K562 (cell line): ENCODE measurements at regions not wholly inside any gene's neighbourhood (a gene's known extent, or its start where the extent isn't known, plus 50 kb on each side); places are given as distances from the start of the nearest gene placed in this dataset.

Experiments
- ATAC-seq: fragments of 200-7000 bp; cut with Tn5 transposase; 3 replicates; pipeline ENCODE4 v1.9.1; 2020; ENCODE audit warnings: moderate library complexity
- BruUV-seq: library from RNA; stranded (reverse); fragments of 400-500 nt; replicated peaks from 2 replicates; lab custom pipeline; 2021; lab: Mats Ljungman, UMichigan
- CTCF ChIA-PET: fragments of 300-600 bp; formaldehyde crosslinking; extraction: SDS; loops from one replicate; lab custom pipeline; 2021; ENCODE audit warnings: low intra/inter-chr PET ratio; lab: Yijun Ruan, JAX
- POLR2A ChIA-PET: fragments of 300-600, 350-650 bp; sonication (Branson Sonifier 250); formaldehyde crosslinking; extraction: SDS; loops from one replicate; lab custom pipeline; 2021; ENCODE audit warnings: antibody characterized with exemption, inconsistent platforms; lab: Yijun Ruan, JAX
- DNase-seq, 4 experiments: peaks; one replicate each; pipeline versions ENCODE4 v3.0.0 to v3.0.0-alpha.2; 2011 to 2018; ENCODE audit warnings: low spot score in 3 of 4, mixed read lengths in 3 of 4; ENCODE audit errors: extremely low read depth in 1 of 4
- FAIRE-seq: peaks from 2 replicates; lab custom pipeline; 2011; peaks lifted over from hg19 to GRCh38; lab: Jason Lieb, UNC
- H2AFZ ChIP-seq: 2 replicates; pipeline ENCODE4 v1.6.0; 2011; ENCODE audit warnings: low read depth, low read length, control low read depth, inconsistent platforms
- H3K27ac ChIP-seq: fragments of 200-600 bp; 3 replicates; pipeline ENCODE4 v1.8.0; 2011; ENCODE audit warnings: low read depth, mild to moderate bottlenecking, control low read depth, inconsistent platforms, low read length, moderate library complexity, mixed read lengths; ENCODE audit errors: extremely low read depth
- H3K27me3 ChIP-seq, 2 experiments: fragments of 300-600 bp in 1 of 2; 2 replicates in 1 of 2; 3 replicates in 1 of 2; pipeline versions ENCODE4 v1.6.0 to v1.8.0; 2011; ENCODE audit warnings: inconsistent platforms in 2 of 2, low read length in 2 of 2, mild to moderate bottlenecking in 1 of 2, mixed read lengths in 1 of 2, moderate library complexity in 1 of 2; ENCODE audit not compliant: control insufficient read depth in 2 of 2, insufficient read depth in 2 of 2
- H3K36me3 ChIP-seq: fragments of 300-600 bp; 3 replicates; pipeline ENCODE4 v1.8.0; 2011; ENCODE audit warnings: mild to moderate bottlenecking, low read length, inconsistent platforms; ENCODE audit not compliant: control insufficient read depth, insufficient read depth
- H3K4me1 ChIP-seq, 2 experiments: fragments of 200-600 bp in 1 of 2; replicated peaks in 1 of 2; 2 replicates in 1 of 2; 3 replicates in 1 of 2; pipeline versions ENCODE4 v1.5.1 to v1.8.0; 2011; ENCODE audit warnings: inconsistent platforms in 2 of 2, low read length in 2 of 2, mild to moderate bottlenecking in 1 of 2, mixed read lengths in 1 of 2, moderate library complexity in 1 of 2; ENCODE audit not compliant: control insufficient read depth in 2 of 2, insufficient read depth in 2 of 2
- H3K4me2 ChIP-seq: 2 replicates; pipeline ENCODE4 v1.6.1; 2011; ENCODE audit warnings: low read length, control low read depth, inconsistent platforms, mixed read lengths; ENCODE audit not compliant: insufficient read depth
- H3K4me3 ChIP-seq: fragments of 200-600 bp; sonication (generic), shearing (Covaris generic); 2 replicates; pipeline ENCODE4 v1.5.1; 2016; ENCODE audit warnings: control low read depth, inconsistent platforms
- H3K79me2 ChIP-seq: fragments of 200-600 bp; 3 replicates; pipeline ENCODE4 v1.8.0; 2011; ENCODE audit warnings: low read length, inconsistent platforms; ENCODE audit not compliant: control insufficient read depth, insufficient read depth
- H3K9ac ChIP-seq, 2 experiments: 2 replicates each; pipeline versions ENCODE4 v1.6.0 to v1.6.1; 2011; ENCODE audit warnings: low read depth in 2 of 2, low read length in 2 of 2, control low read depth in 1 of 2, inconsistent platforms in 1 of 2, mild to moderate bottlenecking in 1 of 2, mixed read lengths in 1 of 2; ENCODE audit not compliant: insufficient read depth in 1 of 2
- H3K9me1 ChIP-seq: one replicate; pipeline ENCODE4 v1.6.0; 2011; ENCODE audit warnings: inconsistent platforms, mild to moderate bottlenecking, low read length, moderate library complexity; ENCODE audit not compliant: control insufficient read depth, insufficient read depth
- H3K9me3 ChIP-seq: replicated peaks from 2 replicates; pipeline ENCODE4 v1.5.1; 2011; ENCODE audit warnings: low read depth, low read length, inconsistent platforms; ENCODE audit not compliant: control insufficient read depth, insufficient read depth
- H4K20me1 ChIP-seq: replicated peaks from 2 replicates; pipeline ENCODE4 v1.6.1; 2011; ENCODE audit warnings: low read length, inconsistent platforms, mixed read lengths; ENCODE audit not compliant: control insufficient read depth, insufficient read depth
- CEBPZ ChIP-seq: fragments of 150-350 bp; IDR thresholded peaks from 2 replicates; pipeline ENCODE4 v1.6.1; 2014; ENCODE audit warnings: low read depth, mild to moderate bottlenecking, low read length, borderline replicate concordance
- CREB3 ChIP-seq: fragments of 450-650 bp; conservative IDR thresholded peaks from 2 replicates; pipeline ENCODE4 v1.6.1; 2016; ENCODE audit warnings: missing genetic modification characterization, low read depth, mild to moderate bottlenecking, missing compliant biosample characterization, moderate library complexity
- CREBBP ChIP-seq: IDR thresholded peaks from one replicate; pipeline ENCODE4 v1.6.1; 2012; ENCODE audit warnings: low read depth, mild to moderate bottlenecking, control low read depth, inconsistent platforms, low read length
- E4F1 ChIP-seq: fragments of 250-450 bp; sonication (Bioruptor Pico); IDR thresholded peaks from 2 replicates; pipeline ENCODE4 v1.5.0; 2021; ENCODE audit warnings: mild to moderate bottlenecking, borderline replicate concordance
- ETV5 ChIP-seq: sonication (generic); formaldehyde crosslinking; IDR thresholded peaks from 2 replicates; pipeline ENCODE4 v1.4.0; 2020; ENCODE audit warnings: low read depth, mild to moderate bottlenecking, missing genetic modification reagents
- FOXK1 ChIP-seq: sonication (generic); formaldehyde crosslinking; IDR thresholded peaks from 2 replicates; pipeline ENCODE4 v1.8.0; 2022; ENCODE audit warnings: missing genetic modification reagents, mild to moderate bottlenecking, borderline replicate concordance
- KLF1 ChIP-seq: fragments of 450-650 bp; IDR thresholded peaks from 2 replicates; pipeline ENCODE4 v1.6.1; 2016; ENCODE audit warnings: missing genetic modification characterization, missing compliant biosample characterization
- LEF1 ChIP-seq: fragments of 450-650 bp; IDR thresholded peaks from 2 replicates; pipeline ENCODE4 v1.6.1; 2016; ENCODE audit warnings: mild to moderate bottlenecking
- MITF ChIP-seq: IDR thresholded peaks from 2 replicates; pipeline ENCODE4 v1.6.1; 2014; ENCODE audit warnings: antibody characterized with exemption
- MYNN ChIP-seq, 2 experiments: sonication (generic); formaldehyde crosslinking in 1 of 2; IDR thresholded peaks; 2 replicates each; pipeline versions ENCODE4 v1.5.0 to v1.6.1; 2016 to 2020; ENCODE audit warnings: antibody characterized with exemption in 1 of 2, missing genetic modification reagents in 1 of 2
- SP2 ChIP-seq: IDR thresholded peaks from 2 replicates; pipeline ENCODE4 v1.6.1; 2011; ENCODE audit warnings: mild to moderate bottlenecking, low read depth, low read length, moderate library complexity; ENCODE audit not compliant: poor library complexity, severe bottlenecking; ENCODE audit errors: extremely low read depth
- TRIM28 ChIP-seq: fragments of 450-650 bp; IDR thresholded peaks from 2 replicates; pipeline ENCODE4 v1.6.1; 2017
- U2AF1 ChIP-seq: fragments of 200-400 bp; formaldehyde crosslinking; optimal IDR thresholded peaks from 2 replicates; pipeline ENCODE3; 2017; ENCODE audit warnings: mild to moderate bottlenecking, low read depth, low read length, moderate library complexity
- ZNF232 ChIP-seq: sonication (generic); formaldehyde crosslinking; IDR thresholded peaks from 2 replicates; pipeline ENCODE4 v1.8.0; 2022; ENCODE audit warnings: mild to moderate bottlenecking, missing genetic modification reagents
- WGBS: fragments of 100-300 bp; shearing (Covaris generic); methylation state at CpG from one replicate; pipeline ENCODE4 v1.1.6; 2016; ENCODE audit warnings: low coverage, mixed read lengths; ENCODE audit not compliant: insufficient coverage; ENCODE audit errors: missing lambda C conversion rate; 5-methylcytosine and 5-hydroxymethylcytosine counted together
- in situ Hi-C: fragments of 300-500 bp; cut with MboI; formaldehyde crosslinking; loops from 4 replicates; pipeline ENCODE4 v1.15.0; 2018; ENCODE audit warnings: inconsistent platforms, mixed read lengths
- intact Hi-C: fragments of 100-400 bp; cut with micrococcal nuclease; formaldehyde crosslinking; loops from 2 replicates; pipeline ENCODE4 v1.14.2; 2022

GRCh38 chr20:56797023-56797422, 167.9 kb downstream of the TFAP2C start:
- BruUV-seq, result no TSS peak
- H3K9ac ChIP-seq, result no peak overlapping the region
- no peaks in the 10 kb centered on the region for H3K79me2 ChIP-seq
- FAIRE-seq (no peak), DNase-seq (no peak), ATAC-seq (no peak)
- intact Hi-C loops, result no loop called here
- H3K4me2 ChIP-seq, result no peak overlapping the region
- in situ Hi-C loops, result no loop called here
- 0% methylated on average over 2 of the region's 2 CpGs for WGBS
- ChIA-PET POLR2A (no interaction called here), CTCF (no interaction called here)
- peaks cover 6 to 22% of the 10 kb centered on the region in 2 experiments; a peak in 4 of 5 replicates for H3K27me3 ChIP-seq
- H3K4me3 ChIP-seq, result no peak overlapping the region
- no peaks in the 10 kb centered on the region for H3K9me1 ChIP-seq
- no peaks in the 10 kb centered on the region for H3K4me1 ChIP-seq
- no peaks in the 10 kb centered on the region for H3K36me3 ChIP-seq
- no peaks in the 10 kb centered on the region for H4K20me1 ChIP-seq
- H3K9me3 ChIP-seq, result no peaks in the 10 kb centered on the region
- no peak overlapping the region for H3K27ac ChIP-seq
- no peak overlapping the region for H2AFZ ChIP-seq
- no peak for TF ChIP-seq SP2
- TF ChIP-seq U2AF1, result no peak
- TF ChIP-seq ETV5 (CRISPR knock-in tag), result no peak
- no peak for TF ChIP-seq LEF1
- TF ChIP-seq CEBPZ, result no peak
- TF ChIP-seq MYNN (IDR thresholded peaks at IDR 0.05), result no peak
- TF ChIP-seq MYNN (CRISPR knock-in tag; IDR thresholded peaks at IDR 0.05), result no peak
- TF ChIP-seq FOXK1 (CRISPR knock-in tag), result no peak
- TF ChIP-seq MITF, result no peak
- no peak for TF ChIP-seq ZNF232 (CRISPR knock-in tag)
- TF ChIP-seq CREBBP, result no peak
- no peak for TF ChIP-seq CREB3 (tag)
- TF ChIP-seq E4F1 (CRISPR knock-in tag), result no peak
- no peak for TF ChIP-seq TRIM28
- TF ChIP-seq KLF1 (tag), result no peak
